ENCODE measurements at regions not wholly inside any gene's neighbourhood (a gene's known extent, or its start where the extent isn't known, plus 50 kb on each side); places are given as distances from the start of the nearest gene placed in this dataset.
"Not testable (repeated sequence)": the region's sequence is repeated elsewhere in the genome, so short reads cannot be mapped to it uniquely, and the experiment has no call there.

DNA sequence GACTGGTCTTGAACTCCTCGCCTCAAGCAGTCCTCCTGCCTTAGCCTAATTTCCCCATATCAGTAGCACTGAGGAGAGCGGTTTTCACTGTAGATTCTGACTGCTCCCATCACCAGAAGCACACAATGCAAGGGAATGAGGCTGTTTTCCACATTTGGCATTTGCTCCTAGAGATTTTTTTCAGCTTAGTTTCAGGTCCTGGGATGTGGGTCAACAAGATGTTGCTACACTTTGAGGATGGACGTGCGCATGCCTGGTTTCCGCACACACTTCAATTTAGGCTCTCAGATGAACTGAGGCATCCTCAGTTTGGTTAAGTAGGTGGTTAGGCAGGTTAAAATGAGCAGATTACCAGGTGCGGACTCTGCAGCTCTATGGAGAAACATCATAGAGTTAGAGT is 287.1 kb upstream of the LYZL1 start:
- Histone ChIP-seq H3K4me3 (no peak overlapping the region), H3K27ac (no peak overlapping the region)

DNA sequence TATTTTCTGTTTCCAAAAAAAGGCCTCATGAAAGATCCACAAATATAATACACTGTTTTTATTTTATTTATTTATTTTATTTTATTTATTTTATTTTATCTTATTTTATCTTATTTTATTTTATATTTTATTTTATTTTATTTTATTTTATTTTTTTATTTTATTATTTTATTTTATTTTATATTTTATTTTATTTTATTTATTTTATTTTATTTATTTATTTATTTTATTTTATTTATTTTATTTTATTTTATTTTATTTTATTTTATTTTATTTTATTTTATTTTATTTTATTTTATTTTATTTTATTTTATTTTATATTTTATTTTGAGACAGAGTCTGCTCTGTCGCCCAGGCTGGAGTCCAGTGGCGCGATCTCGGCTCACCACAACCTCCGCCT is 285.9 kb upstream of the LYZL1 start:
- H3K27ac ChIP-seq, H3K4me3 ChIP-seq: not testable (repeated sequence)

DNA sequence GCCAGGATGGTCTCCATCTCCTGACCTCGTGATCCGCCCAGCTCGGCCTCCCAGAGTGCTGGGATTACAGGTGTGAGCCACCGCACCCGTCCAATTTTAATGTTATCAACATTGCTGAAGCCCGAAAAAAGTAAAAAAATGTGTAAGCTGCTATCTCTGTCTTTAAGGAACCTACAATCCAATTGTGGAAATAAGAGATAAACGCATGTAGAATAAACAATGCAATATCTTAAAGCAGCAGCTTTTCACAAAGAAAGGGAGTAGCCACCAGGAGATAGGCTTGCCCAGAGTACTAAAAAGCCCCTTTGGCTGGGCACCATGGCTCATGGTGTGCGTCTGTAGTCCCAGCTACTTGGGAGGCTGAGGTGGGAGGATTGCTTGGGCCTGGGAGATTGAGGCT is 282.9 kb upstream of the LYZL1 start:
- H3K27ac ChIP-seq = no peak overlapping the region
- no peak overlapping the region for H3K4me3 ChIP-seq

DNA sequence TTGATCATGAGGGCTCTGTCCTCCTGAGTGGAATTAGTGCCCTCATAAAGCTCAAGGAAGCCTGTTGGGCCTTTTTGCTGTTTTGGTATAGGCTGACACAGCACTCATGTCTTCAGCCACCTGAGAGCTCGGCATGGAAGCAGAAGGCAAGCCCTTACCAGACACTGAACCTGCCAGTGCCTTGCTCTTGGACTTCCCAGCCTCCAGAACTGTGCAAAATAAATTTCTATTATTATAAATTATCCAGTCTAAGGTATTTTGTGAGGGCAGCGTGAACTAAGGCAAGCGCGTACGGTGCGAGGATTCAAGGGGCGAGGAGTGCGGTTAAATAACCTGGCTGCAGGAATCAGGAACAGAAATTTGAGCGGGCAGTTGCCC is 281.5 kb upstream of the LYZL1 start:
- H3K27ac ChIP-seq = no peak overlapping the region
- no peak overlapping the region for H3K4me3 ChIP-seq

DNA sequence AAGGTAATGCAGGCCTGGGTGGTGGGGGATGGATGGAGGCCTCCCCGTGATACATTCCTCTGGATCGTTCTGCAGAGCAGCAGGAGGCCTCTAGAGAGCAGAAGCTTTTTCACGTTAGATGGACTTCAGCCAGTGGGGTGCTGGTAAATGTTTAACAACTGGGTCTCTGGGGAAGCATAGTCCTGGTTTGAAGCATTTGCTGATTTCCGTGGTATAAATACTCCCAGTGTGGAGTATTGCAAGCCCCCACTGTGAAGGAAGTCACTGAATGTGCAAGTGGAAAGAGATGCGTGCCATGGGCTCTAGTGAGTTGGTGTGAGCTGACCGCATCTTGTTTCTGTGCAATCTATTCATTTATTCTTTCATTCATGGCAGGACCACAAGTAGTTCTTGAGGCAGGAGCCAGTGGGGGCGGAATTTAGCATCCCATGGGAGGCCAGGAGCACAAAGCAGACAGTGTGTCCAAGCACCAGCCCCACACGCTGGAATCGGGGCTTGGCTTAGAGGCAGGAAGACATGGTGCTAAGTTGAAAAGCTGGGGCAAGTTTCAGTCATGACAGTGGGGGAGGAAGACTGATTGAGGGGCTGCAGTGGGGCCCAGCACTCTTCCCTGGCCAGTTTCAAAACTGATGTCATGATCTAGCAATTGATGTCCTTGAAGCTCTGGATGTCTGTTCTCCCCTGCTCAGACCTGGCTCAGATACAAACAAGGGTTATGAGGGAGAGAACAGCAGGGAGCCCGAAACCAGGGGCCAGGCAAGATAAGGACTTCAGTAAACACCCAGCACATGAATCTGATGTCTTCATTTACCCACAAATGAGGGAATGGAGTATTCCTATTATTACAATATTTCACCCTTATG is 280.9 kb upstream of the LYZL1 start:
- no peak overlapping the region for H3K4me3 ChIP-seq
- no peak overlapping the region for H3K27ac ChIP-seq

DNA sequence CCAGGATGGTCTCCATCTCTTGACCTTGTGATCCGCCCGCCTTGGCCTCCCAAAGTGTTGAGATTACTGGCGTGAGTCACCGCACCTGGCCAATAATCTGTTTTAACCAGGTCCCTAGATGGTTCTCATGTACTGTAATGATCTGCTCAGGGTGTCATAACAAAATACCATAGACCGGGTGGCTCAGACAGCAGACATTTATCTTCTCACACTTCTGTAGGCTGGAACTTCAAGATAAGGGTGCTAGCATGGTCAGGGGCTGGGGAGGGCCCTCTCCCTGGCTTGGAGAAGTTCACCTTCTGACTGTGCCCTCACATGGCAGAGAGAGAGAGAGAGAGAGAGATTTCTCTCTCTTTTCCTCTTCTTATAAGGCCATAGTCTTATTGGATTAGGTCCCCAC is 279.4 kb upstream of the LYZL1 start:
- H3K4me3 ChIP-seq = no peak overlapping the region
- H3K27ac ChIP-seq = no peak overlapping the region

DNA sequence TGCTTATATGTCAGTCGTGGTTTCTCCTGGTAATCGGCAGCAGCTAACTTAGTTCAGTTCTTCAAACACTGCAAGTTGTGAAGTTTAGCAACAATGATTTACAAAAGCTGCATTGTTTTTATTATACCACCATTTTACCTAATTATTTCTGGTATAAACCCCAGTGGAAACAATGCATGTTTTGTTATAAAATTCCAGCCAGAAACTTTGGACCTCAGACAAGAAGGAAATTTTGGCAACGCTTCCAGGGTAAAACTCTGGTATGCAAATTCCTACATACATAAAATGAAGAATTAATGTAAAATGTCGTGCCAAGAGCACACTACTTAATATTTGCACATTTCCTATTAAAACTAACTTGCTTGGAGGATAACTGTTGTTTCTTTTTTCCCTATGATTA is 277.4 kb upstream of the LYZL1 start:
- no peak overlapping the region for H3K4me3 ChIP-seq

DNA sequence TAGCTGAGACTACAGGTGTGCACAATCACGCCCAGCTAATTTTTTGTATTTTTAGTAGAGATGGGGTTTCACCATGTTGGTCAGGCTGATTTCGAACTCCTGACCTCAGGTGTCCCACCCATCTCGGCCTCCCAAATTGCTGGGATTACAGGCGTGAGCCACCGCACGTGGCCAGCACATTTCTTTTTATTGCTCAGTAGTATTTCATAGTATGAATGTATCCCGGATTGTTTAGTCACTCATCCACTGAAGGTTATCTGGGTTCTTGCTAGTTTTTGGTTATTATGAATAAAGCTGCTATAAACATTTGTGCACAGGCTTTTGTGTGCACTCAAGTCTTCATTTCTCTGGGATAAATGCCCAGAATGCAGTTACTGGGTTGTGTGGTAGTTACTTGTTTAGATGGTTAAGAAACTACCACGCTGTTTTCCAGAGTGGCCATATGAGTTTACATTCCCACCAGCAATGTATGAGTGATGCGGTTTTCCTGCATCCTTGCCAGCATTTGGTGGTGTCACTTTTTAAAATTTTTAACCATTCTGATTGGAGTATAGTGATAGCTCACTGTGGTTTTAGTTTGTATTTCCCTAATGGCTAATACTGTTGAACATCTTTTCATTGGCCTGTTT is 275.8 kb upstream of the LYZL1 start:
- Histone ChIP-seq H3K27ac (no peak overlapping the region), H3K4me3 (no peak overlapping the region)

More for the DNA sequence above, 277.4 kb upstream of the LYZL1 start:
- H3K27ac ChIP-seq = no peak overlapping the region

DNA sequence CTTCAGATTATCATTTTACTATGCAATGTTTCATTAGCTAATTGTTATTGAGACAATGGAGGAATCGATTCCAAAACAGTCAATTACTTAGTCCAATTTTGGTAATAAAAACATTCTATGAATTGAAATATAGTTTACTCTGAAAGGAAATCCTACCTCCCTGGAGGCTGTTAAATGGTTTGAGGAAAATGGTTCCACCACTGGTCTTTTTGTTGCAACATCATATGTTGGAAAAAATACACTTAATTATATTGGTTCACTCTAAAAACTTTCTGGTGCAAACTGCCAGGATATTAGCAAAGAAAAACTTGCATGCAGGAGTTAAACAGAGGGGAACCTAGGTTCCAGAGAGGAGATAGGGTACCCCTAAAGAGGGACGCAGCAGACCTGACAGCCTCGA is 267.3 kb upstream of the LYZL1 start:
- Histone ChIP-seq H3K27ac (no peak overlapping the region), H3K4me3 (no peak overlapping the region)

DNA sequence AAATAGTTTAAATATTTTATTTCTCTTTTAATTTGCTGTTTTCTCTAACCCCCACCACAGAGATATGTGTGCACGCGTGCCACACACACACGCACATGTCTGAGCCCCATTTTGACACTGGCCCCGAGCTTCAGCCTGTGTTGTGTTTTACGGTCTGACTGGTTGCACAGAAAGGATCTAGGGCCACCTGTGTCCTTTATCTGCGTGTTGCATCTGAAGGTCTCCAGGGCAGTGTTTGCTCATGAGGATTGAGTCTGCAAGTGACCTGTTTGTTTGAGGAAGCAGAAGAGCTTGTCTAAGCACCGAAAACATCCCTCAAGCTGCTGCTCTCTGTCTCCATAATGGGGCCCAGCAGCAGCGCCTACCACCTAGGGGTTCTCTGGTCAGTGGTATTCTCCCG is 266.4 kb upstream of the LYZL1 start:
- H3K4me3 ChIP-seq = no peak overlapping the region
- H3K27ac ChIP-seq = no peak overlapping the region

DNA sequence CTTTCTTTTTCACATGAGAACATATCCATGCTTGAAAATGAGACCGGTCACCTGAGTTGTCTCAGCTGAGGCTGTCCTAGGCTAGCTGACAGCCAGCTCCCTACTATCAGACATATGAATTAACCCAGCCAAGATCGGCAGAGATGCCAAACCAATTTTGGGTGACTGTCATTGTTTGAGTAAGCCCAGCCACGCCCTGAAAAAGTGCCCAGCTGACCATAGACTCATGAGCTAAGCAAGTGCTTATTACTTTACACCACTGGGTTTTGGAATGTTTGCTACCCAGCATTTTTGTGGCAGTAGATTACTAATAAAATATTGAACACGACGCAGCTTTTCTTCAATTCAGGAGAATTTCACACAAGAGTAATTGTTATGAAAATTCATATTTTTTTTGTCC is 265.2 kb upstream of the LYZL1 start:
- H3K4me3 ChIP-seq = no peak overlapping the region

DNA sequence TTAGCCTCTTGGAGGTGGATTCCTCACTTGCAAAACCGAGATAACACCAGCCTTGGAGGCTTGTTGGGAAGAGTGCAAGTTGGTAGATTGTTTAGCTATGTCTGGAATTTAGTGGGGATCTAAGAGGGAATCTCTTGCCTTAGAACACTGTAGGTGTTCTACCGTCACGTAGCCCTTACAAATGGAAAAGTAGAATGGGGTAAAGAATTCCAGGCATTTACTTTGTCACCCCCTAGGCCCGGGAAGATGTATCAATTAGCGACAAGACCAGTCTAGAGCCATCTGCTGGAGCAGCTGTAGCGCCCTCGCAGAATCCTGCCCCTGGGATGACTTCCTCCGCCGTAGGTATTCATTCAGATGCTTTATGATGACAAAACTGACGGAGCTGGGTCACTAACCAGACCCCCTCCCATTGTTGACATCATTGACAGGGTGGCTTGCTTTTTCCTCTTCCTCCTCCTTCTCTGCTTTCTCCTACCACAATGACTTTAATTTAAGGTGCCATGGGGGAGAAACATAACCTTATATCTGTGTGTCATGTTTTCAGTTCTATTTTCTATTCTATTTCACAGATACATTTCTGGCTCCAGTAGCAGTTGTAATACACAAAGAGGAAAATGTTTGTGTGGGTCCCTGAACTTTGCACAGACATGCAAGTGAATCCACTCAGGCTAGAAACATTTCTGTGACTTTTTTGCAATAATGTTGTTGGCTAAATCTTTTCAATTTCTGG is 262.6 kb upstream of the LYZL1 start:
- H3K27ac ChIP-seq = no peak overlapping the region
- H3K4me3 ChIP-seq = no peak overlapping the region

More for the DNA sequence above, 265.2 kb upstream of the LYZL1 start:
- no peak overlapping the region for H3K27ac ChIP-seq

DNA sequence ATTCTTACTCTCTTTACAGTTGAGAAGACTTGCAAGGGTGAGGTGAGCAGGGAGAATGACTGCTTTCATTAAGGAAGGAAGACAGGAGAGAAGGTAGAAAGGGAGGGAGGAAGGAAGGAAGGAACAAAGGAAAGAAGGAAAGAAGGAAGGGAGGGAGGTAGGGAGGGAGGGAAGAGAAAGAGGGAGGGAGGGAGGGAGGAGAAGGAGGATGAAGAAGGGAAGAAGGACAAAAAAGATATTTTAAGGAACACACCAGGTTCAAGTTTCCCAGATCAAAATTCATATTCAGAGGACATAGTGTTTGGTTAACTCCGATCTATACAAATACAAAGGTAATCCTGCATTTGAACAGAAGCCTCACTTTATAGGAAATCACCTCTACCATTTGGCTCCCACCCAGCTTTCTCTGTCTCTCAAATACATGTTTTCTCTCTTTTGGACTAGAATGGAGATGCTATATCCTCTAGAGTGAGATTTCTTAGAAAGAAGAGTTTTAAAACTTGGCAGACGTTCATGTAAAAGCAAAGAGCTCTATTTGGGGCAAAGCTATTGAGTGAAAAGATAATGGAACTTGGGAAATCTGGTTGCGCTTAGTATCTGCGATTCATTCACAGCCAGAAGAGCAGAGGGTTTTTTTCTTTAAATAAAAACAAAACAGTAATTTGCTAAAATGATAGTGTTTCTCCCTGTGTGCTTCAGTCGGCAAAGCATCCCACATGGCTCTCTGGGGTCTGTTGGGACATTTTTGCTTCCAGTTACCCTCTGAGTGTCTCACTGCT is 261.9 kb upstream of the LYZL1 start:
- Histone ChIP-seq H3K27ac (no peak overlapping the region), H3K4me3 (no peak overlapping the region)

DNA sequence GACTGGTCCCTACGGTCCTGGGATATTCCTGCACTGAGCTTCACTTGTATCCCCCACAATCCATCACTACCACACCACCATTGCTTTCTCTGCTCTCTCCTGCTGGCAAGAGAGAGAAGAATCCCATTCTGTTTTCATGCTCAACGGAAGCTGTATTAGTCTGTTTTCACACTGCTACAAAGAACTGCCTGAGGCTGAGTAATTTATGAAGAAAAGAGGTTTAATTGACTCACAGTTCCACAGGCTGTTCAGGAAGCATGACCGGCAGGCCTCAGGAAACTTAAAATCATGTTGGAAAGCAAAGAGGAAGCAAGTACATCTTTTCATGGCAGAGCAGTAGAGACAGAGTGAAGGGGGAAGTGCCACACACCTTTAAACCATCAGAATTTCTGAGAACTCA is 260.4 kb upstream of the LYZL1 start:
- Histone ChIP-seq H3K27ac (no peak overlapping the region), H3K4me3 (no peak overlapping the region)

DNA sequence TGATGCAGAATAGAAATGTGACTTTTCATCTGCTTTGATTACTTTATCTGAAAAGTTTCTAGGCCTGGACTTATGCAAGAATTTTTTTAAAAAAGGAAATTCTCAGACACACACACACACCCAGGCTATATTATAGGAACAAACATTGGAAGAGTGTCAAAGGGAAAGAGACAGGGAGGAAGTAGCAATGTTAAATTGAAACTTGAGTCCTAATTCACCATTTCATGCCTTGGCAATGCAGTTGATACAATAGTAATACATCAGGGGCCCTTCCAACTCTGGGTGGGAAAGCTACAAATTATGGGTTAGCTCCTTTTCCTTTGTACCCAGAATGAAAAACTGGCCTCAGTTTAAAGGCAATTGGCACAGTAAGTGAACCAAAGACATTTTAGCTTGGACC is 258.0 kb upstream of the LYZL1 start:
- Histone ChIP-seq H3K27ac (no peak overlapping the region), H3K4me3 (no peak overlapping the region)

DNA sequence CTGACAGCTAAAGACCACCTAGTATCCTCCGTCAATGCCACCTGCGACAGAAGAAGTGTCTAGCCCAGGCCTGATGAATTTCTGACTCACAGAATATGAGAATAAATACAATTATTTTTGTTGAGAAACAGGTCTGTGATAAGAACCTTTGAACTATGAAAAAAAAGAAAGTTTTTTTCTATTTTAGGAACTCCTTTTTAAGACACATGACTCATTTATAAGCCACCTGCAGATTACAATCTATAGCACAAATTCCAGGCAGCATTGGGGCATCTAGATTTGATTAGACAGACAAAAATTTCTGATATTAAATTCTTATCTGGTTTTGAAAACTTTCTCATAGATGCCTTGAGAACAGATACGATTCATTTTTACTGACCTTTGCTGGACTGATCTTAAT is 256.7 kb upstream of the LYZL1 start:
- Histone ChIP-seq H3K27ac (no peak overlapping the region), H3K4me3 (no peak overlapping the region)

DNA sequence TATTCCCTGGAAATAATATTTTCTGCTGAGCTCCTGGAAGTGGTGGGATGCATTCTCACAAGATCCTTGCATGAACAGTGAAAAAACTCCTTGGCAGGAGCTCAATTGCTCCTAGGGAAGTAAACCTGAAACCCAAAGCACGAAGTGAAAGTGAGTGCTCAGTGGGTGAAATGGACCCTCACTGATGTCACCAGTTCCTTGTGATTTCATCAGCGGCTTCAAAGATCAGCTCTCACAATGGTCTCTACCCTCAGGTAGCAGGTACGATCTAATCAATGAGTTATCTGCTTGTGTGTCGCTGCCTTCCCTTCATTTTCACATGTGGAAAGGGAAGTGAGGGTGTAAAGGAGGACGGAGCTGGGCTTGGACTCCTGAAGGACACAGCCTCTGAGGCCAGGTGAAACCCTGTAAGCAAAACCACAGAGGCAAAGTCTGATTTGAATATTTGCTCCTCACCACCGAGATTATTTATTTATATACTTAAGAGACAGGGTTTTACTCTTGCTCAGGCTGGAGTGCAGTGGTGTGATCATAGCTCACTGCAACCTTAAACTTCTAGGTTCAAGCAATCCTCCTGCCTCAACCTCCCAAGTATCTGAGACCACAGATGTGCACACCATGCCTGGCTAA is 255.4 kb upstream of the LYZL1 start:
- Histone ChIP-seq H3K4me3 (no peak overlapping the region), H3K27ac (no peak overlapping the region)

DNA sequence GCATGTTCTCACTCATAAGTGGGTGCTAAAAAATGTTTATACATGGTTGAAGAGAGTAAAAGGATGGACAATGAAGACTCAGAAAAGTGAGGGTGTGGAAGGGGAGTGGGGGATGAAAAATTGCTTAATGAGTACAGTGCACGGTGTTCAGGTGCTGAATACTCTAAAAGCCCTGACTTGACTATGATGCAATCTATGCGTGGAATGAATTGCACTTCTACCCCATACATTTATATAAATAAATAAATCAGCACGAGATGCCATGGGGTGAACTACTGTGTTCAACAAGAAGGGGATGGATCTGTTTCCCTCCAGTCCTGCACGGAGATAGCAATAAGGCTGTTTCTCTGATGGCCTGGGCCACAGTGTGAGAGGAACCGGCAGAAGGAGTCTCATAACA is 254.3 kb upstream of the LYZL1 start:
- no peak overlapping the region for H3K27ac ChIP-seq

DNA sequence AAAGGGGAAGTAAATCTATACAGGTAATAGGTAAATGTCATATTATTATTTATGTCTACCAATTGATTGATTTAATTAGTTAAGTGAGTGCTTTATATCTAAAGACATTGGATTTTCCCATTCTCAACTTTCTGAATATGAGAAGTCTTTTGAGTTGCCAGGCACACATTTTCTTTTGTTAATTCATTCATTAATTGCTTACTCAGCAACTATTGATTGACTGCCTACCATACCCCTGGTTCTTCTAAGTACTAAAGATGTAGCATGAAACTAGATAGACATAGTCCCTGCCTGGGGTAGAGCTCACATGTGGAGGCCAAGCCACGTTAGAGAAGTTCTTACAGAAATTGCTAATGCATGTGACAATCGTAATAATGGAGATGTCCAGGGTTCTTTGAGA is 253.1 kb upstream of the LYZL1 start:
- no peak overlapping the region for H3K4me3 ChIP-seq
- no peak overlapping the region for H3K27ac ChIP-seq

More for the DNA sequence above, 254.3 kb upstream of the LYZL1 start:
- H3K4me3 ChIP-seq = no peak overlapping the region
